Cardiac muscle cell (in vitro differentiated cells and primary cell): ENCODE measurements at regions not wholly inside any gene's neighbourhood (a gene's known extent, or its start where the extent isn't known, plus 50 kb on each side); places are given as distances from the start of the nearest gene placed in this dataset.

Experiments
- DNase-seq, 2 donors: peaks; one replicate each; pipeline versions ENCODE4 v3.0.0 to v3.0.0-alpha.2; 2010 to 2017; ENCODE audit warnings: low read depth in 1 of 2, low spot score in 1 of 2
- H3K27ac ChIP-seq: fragments of 200-600 bp; sonication (generic); 2 replicates; pipeline ENCODE4 v1.5.1; 2016
- H3K27me3 ChIP-seq: fragments of 200-600 bp; sonication (generic); 2 replicates; pipeline ENCODE4 v1.6.0; 2016; ENCODE audit warnings: control low read depth
- H3K36me3 ChIP-seq: fragments of 200-600 bp; sonication (generic); 2 replicates; pipeline ENCODE4 v1.5.1; 2016; ENCODE audit warnings: control low read depth
- H3K4me1 ChIP-seq: fragments of 200-600 bp; sonication (generic); 2 replicates; pipeline ENCODE4 v1.8.1; 2017; ENCODE audit warnings: low read depth, mild to moderate bottlenecking, mixed run types
- H3K4me3 ChIP-seq: fragments of 200-600 bp; sonication (generic); 2 replicates; pipeline ENCODE4 v1.5.1; 2016; ENCODE audit warnings: mild to moderate bottlenecking
- H3K9me3 ChIP-seq: fragments of 200-600 bp; sonication (generic); 2 replicates; pipeline ENCODE4 v1.5.1; 2017; ENCODE audit warnings: low read depth, mild to moderate bottlenecking, control low read depth
- CTCF ChIP-seq: IDR thresholded peaks from 2 replicates; pipeline ENCODE4 v1.5.1; 2012; ENCODE audit warnings: low read depth, mild to moderate bottlenecking, low read length

GRCh38 chr7:130908345-130909160 lies 174.5 kb upstream of the KLF14 start:
- H3K27ac ChIP-seq = no peak overlapping the region
- H3K4me3 ChIP-seq = no peak overlapping the region
- H3K4me1 ChIP-seq = no peaks in the 10 kb centered on the region
- H3K27me3 ChIP-seq = no peaks in the 10 kb centered on the region
- no peaks in the 10 kb centered on the region for H3K36me3 ChIP-seq
- TF ChIP-seq CTCF = no peak
- no peak for DNase-seq
- H3K9me3 ChIP-seq = no peaks in the 10 kb centered on the region

- no peaks in the 10 kb centered on the region for H3K4me1 ChIP-seq
- H3K4me3 ChIP-seq = no peak overlapping the region
- TF ChIP-seq CTCF = no peak
- DNase-seq = no peak
- H3K36me3 ChIP-seq = no peaks in the 10 kb centered on the region
- H3K27me3 ChIP-seq = no peaks in the 10 kb centered on the region
- no peak overlapping the region for H3K27ac ChIP-seq
- H3K9me3 ChIP-seq = no peaks in the 10 kb centered on the region
Observed at GRCh38 chr7:130909161-130909836, 175.3 kb upstream of the KLF14 start.

- no peak for TF ChIP-seq CTCF
- Histone ChIP-seq H3K27ac (no peak overlapping the region), H3K4me3 (no peak overlapping the region), H3K27me3 (no peaks in the 10 kb centered on the region), H3K9me3 (no peaks in the 10 kb centered on the region), H3K4me1 (no peaks in the 10 kb centered on the region), H3K36me3 (no peaks in the 10 kb centered on the region)
- peak in 1 of 2 donors; percentile 55 for DNase-seq
Observed at GRCh38 chr7:130909881-130910672, 176.1 kb upstream of the KLF14 start.

GRCh38 chr7:130910949-130911944 lies 177.2 kb upstream of the KLF14 start:
- no peak overlapping the region for H3K27ac ChIP-seq
- TF ChIP-seq CTCF = no peak
- H3K9me3 ChIP-seq = no peaks in the 10 kb centered on the region
- no peaks in the 10 kb centered on the region for H3K4me1 ChIP-seq
- H3K36me3 ChIP-seq = no peaks in the 10 kb centered on the region
- DNase-seq = peak in 1 of 2 donors; percentile 64
- no peaks in the 10 kb centered on the region for H3K27me3 ChIP-seq
- H3K4me3 ChIP-seq = no peak overlapping the region
